IMR-90 (cell line): ENCODE measurements at regions not wholly inside any gene's neighbourhood (a gene's known extent, or its start where the extent isn't known, plus 50 kb on each side); places are given as distances from the start of the nearest gene placed in this dataset.

ENCODE experiments used
- ATAC-seq: fragments of 200-7000 bp; cut with Tn5 transposase; 2 replicates; pipeline ENCODE4 v1.9.1; 2020; ENCODE audit warnings: low read depth, mild to moderate bottlenecking, moderate library complexity
- BruUV-seq: library from RNA; stranded (reverse); fragments of 400-500 nt; replicated peaks from 2 replicates; lab custom pipeline; 2021; lab: Mats Ljungman, UMichigan
- CTCF ChIA-PET: fragments of 300-600 bp; formaldehyde crosslinking; extraction: SDS; loops from one replicate; lab custom pipeline; 2021; ENCODE audit warnings: antibody characterized with exemption; lab: Yijun Ruan, JAX
- POLR2A ChIA-PET: fragments of 300-600 bp; sonication (Branson Sonifier 250); formaldehyde crosslinking; loops from one replicate; lab custom pipeline; 2022; ENCODE audit warnings: antibody characterized with exemption; ENCODE audit not compliant: unreplicated experiment; lab: Charles Lee
- DNase-seq: peaks from one replicate; pipeline ENCODE4 v3.0.0; 2013
- H2AFZ ChIP-seq: replicated peaks from 2 replicates; pipeline ENCODE3; 2013; ENCODE audit warnings: low read length, mild to moderate bottlenecking; ENCODE audit not compliant: poor library complexity
- H2AK5ac ChIP-seq: 2 replicates; pipeline ENCODE4 v1.6.1; 2013; ENCODE audit warnings: low read depth, low read length, inconsistent platforms
- H2AK9ac ChIP-seq: replicated peaks from 2 replicates; pipeline ENCODE3; 2013; ENCODE audit warnings: mild to moderate bottlenecking, low read depth, low read length, moderate library complexity; ENCODE audit not compliant: poor library complexity
- H2BK120ac ChIP-seq: 2 replicates; pipeline ENCODE4 v1.6.1; 2013; ENCODE audit warnings: low read depth, low read length, inconsistent platforms
- H2BK15ac ChIP-seq: 3 replicates; pipeline ENCODE4 v1.6.1; 2013; ENCODE audit warnings: low read depth, low read length, inconsistent platforms
- H2BK20ac ChIP-seq: 2 replicates; pipeline ENCODE4 v1.6.1; 2013; ENCODE audit warnings: low read depth, mild to moderate bottlenecking, inconsistent platforms, low read length, moderate library complexity
- H2BK5ac ChIP-seq: 2 replicates; pipeline ENCODE4 v1.6.1; 2013; ENCODE audit warnings: mild to moderate bottlenecking, low read depth, low read length, inconsistent platforms; ENCODE audit not compliant: poor library complexity, severe bottlenecking
- H3K14ac ChIP-seq: replicated peaks from 2 replicates; pipeline ENCODE4 v1.6.1; 2013; ENCODE audit warnings: low read depth, low read length, inconsistent platforms
- H3K18ac ChIP-seq: 2 replicates; pipeline ENCODE4 v1.6.1; 2013; ENCODE audit warnings: low read depth, low read length, control low read depth
- H3K23ac ChIP-seq: 2 replicates; pipeline ENCODE4 v1.6.1; 2013; ENCODE audit warnings: low read depth, low read length, inconsistent platforms
- H3K27ac ChIP-seq: 2 replicates; pipeline ENCODE4 v1.5.1; 2013; ENCODE audit warnings: mild to moderate bottlenecking, control low read depth, low read length; ENCODE audit not compliant: insufficient read depth
- H3K27me3 ChIP-seq: 2 replicates; pipeline ENCODE4 v1.6.1; 2013; ENCODE audit warnings: low read length; ENCODE audit not compliant: control insufficient read depth, insufficient read depth
- H3K36me3 ChIP-seq: 2 replicates; pipeline ENCODE4 v1.6.1; 2013; ENCODE audit warnings: low read length, mixed read lengths; ENCODE audit not compliant: control insufficient read depth, insufficient read depth
- H3K4ac ChIP-seq: 2 replicates; pipeline ENCODE4 v1.6.1; 2013; ENCODE audit warnings: low read depth, low read length, inconsistent platforms
- H3K4me1 ChIP-seq: 2 replicates; pipeline ENCODE4 v1.6.1; 2013; ENCODE audit warnings: low read length, mixed read lengths; ENCODE audit not compliant: control insufficient read depth, insufficient read depth
- H3K4me2 ChIP-seq: 2 replicates; pipeline ENCODE4 v1.6.1; 2013; ENCODE audit warnings: low read depth, mild to moderate bottlenecking, control low read depth, low read length, moderate library complexity
- H3K4me3 ChIP-seq: 2 replicates; pipeline ENCODE4 v1.5.1; 2013; ENCODE audit warnings: low read depth, mild to moderate bottlenecking, control low read depth, low read length, moderate library complexity; ENCODE audit not compliant: insufficient read depth
- H3K56ac ChIP-seq: 2 replicates; pipeline ENCODE4 v1.6.1; 2013; ENCODE audit warnings: low read length, inconsistent platforms; ENCODE audit not compliant: insufficient read depth; ENCODE audit errors: extremely low read depth
- H3K79me1 ChIP-seq, 2 experiments: 2 replicates each; pipeline ENCODE4 v1.6.1; 2013; ENCODE audit warnings: low read length in 2 of 2, inconsistent platforms in 1 of 2, low read depth in 1 of 2
- H3K9ac ChIP-seq: 2 replicates; pipeline ENCODE4 v1.6.1; 2013; ENCODE audit warnings: low read depth, low read length, control low read depth
- H3K9me1 ChIP-seq: 2 replicates; pipeline ENCODE4 v1.6.1; 2013; ENCODE audit warnings: low read length, inconsistent platforms; ENCODE audit not compliant: insufficient read depth
- H3K9me3 ChIP-seq: 2 replicates; pipeline ENCODE4 v1.6.1; 2013; ENCODE audit warnings: low read length; ENCODE audit not compliant: control insufficient read depth, insufficient read depth
- H4K20me1 ChIP-seq: 2 replicates; pipeline ENCODE4 v1.6.1; 2013; ENCODE audit warnings: low read length, inconsistent platforms; ENCODE audit not compliant: insufficient read depth
- H4K5ac ChIP-seq: 2 replicates; pipeline ENCODE4 v1.6.1; 2013; ENCODE audit warnings: mild to moderate bottlenecking, low read depth, low read length, control low read depth
- H4K8ac ChIP-seq, 2 experiments: 2 replicates each; pipeline ENCODE4 v1.6.1; 2013; ENCODE audit warnings: low read depth in 2 of 2, low read length in 2 of 2, control low read depth in 1 of 2, inconsistent platforms in 1 of 2
- H4K91ac ChIP-seq: 2 replicates; pipeline ENCODE4 v1.6.1; 2013; ENCODE audit warnings: low read depth, low read length, inconsistent platforms; ENCODE audit not compliant: insufficient read depth
- CTCF ChIP-seq: conservative IDR thresholded peaks from 2 replicates; pipeline ENCODE4 v1.5.1; 2012; ENCODE audit warnings: mild to moderate bottlenecking, low read depth, low read length, improper control_type of control experiment
- FOS ChIP-seq: fragments of 150-350 bp; IDR thresholded peaks from 2 replicates; pipeline ENCODE4 v1.6.1; 2016; ENCODE audit warnings: low read depth, low read length
- POLR2A ChIP-seq: IDR thresholded peaks from 2 replicates; pipeline ENCODE4 v1.6.1; 2012; ENCODE audit warnings: mild to moderate bottlenecking, low read depth, low read length
- RAD21 ChIP-seq: IDR thresholded peaks from 2 replicates; pipeline ENCODE4 v1.6.1; 2012; ENCODE audit warnings: low read length, improper control_type of control experiment
- RCOR1 ChIP-seq: IDR thresholded peaks from 2 replicates; pipeline ENCODE4 v1.6.1; 2012; ENCODE audit warnings: mild to moderate bottlenecking, low read length, improper control_type of control experiment; ENCODE audit not compliant: insufficient replicate concordance
- WGBS, 2 experiments: methylation state at CpG; one replicate each; pipeline versions ENCODE4 v1.1.5 to v1.1.7; 2013; ENCODE audit warnings: missing lambda C conversion rate in 2 of 2; ENCODE audit not compliant: insufficient read length in 1 of 2; ENCODE audit errors: extremely low coverage in 2 of 2; 5-methylcytosine and 5-hydroxymethylcytosine counted together
- dilution Hi-C: fragments of 300-500 bp; cut with HindIII; formaldehyde crosslinking; loops from one replicate; pipeline ENCODE4 v1.14.3; 2018; ENCODE audit warnings: low sequenced_read_pairs; ENCODE audit not compliant: unreplicated experiment
- in situ Hi-C: fragments of 300-500 bp; cut with MboI; formaldehyde crosslinking; loops from 3 replicates; pipeline ENCODE4 v1.14.3; 2019; ENCODE audit warnings: low sequenced_read_pairs, inconsistent platforms, mixed read lengths
- intact Hi-C: fragments of 100-400 bp; cut with micrococcal nuclease; formaldehyde crosslinking; loops from 2 replicates; pipeline ENCODE4 v1.10.0; 2022

GRCh38 chr4:33881176-33881575 is 2363.1 kb downstream of the ARAP2 start:
- H2BK5ac ChIP-seq = no peak overlapping the region
- H3K4me3 ChIP-seq = no peak overlapping the region
- no peaks in the 10 kb centered on the region for H3K4me1 ChIP-seq
- H2BK15ac ChIP-seq = no peak overlapping the region
- no peak overlapping the region for H4K8ac ChIP-seq
- H3K9me3 ChIP-seq = no peaks in the 10 kb centered on the region
- no peak overlapping the region for H3K9ac ChIP-seq
- H3K56ac ChIP-seq = no peak overlapping the region
- H3K4me2 ChIP-seq = no peak overlapping the region
- dilution Hi-C loops = no loop called here
- no peak overlapping the region for H3K4ac ChIP-seq
- TF ChIP-seq FOS (no peak), CTCF (no peak), RCOR1 (no peak), POLR2A (no peak), RAD21 (no peak)
- no peak overlapping the region for H2BK20ac ChIP-seq
- intact Hi-C loops = no loop called here
- no peak overlapping the region for H2AK9ac ChIP-seq
- no peaks in the 10 kb centered on the region for H3K36me3 ChIP-seq
- no peaks in the 10 kb centered on the region for H3K27me3 ChIP-seq
- no peak overlapping the region for H3K18ac ChIP-seq
- no peak overlapping the region for H4K91ac ChIP-seq
- no peaks in the 10 kb centered on the region for H4K20me1 ChIP-seq
- DNase-seq = no peak
- in situ Hi-C loops = no loop called here
- H3K14ac ChIP-seq = no peak overlapping the region
- no peak overlapping the region for H2AFZ ChIP-seq
- H3K9me1 ChIP-seq = no peaks in the 10 kb centered on the region
- H3K23ac ChIP-seq = no peak overlapping the region
- no peak overlapping the region for H2BK120ac ChIP-seq
- ChIA-PET POLR2A (no interaction called here), CTCF (no interaction called here)
- WGBS, 2 experiments = no CpG with 5 or more reads among the region's 1 CpG
- H3K79me1 ChIP-seq = no peaks in the 10 kb centered on the region
- H3K27ac ChIP-seq = no peak overlapping the region
- H2AK5ac ChIP-seq = no peak overlapping the region
- no peak for ATAC-seq
- no TSS peak for BruUV-seq
- no peak overlapping the region for H4K5ac ChIP-seq
